AG09309 (cell line): ENCODE measurements at regions not wholly inside any gene's neighbourhood (a gene's known extent, or its start where the extent isn't known, plus 50 kb on each side); places are given as distances from the start of the nearest gene placed in this dataset.
"Not testable (repeated sequence)": the region's sequence is repeated elsewhere in the genome, so short reads cannot be mapped to it uniquely, and the experiment has no call there.

Experiments used
- DNase-seq: peaks from one replicate; pipeline ENCODE4 v3.0.0-alpha.2; 2010; ENCODE audit warnings: low read depth
- H3K4me3 ChIP-seq: 2 replicates; pipeline ENCODE4 v1.5.1; 2011; ENCODE audit warnings: mild to moderate bottlenecking, low read depth, low read length, moderate library complexity; ENCODE audit not compliant: control insufficient read depth
- TF ChIP-seq, protein P1 (sequence below): IDR thresholded peaks from 2 replicates; pipeline ENCODE4 v1.5.1; 2011; ENCODE audit warnings: mild to moderate bottlenecking, low read depth, low read length, inconsistent platforms; ENCODE audit not compliant: insufficient read depth, control insufficient read depth; ENCODE audit errors: missing control alignments

DNA sequence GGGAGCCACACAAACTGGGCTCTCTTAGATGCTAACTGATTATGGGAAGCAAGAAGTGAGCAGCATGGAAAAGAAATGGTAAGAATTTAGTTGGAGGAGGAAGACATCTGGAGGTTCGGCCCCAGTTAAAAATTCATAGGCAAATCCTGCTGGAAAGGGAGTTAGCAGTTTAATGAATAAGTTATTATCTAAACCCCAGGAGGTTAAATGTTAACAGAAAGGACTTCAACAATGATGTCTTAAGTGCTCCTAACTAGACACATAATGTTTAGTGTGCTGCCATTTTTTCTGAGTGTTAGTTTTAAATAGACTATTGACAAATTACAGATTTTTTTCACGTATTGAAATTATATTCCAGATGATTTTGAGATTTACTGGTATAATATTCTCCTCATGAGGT, 1265.3 kb upstream of the ADGRL2 start:
- DNase-seq = no peak
- TF ChIP-seq, protein P1, sequence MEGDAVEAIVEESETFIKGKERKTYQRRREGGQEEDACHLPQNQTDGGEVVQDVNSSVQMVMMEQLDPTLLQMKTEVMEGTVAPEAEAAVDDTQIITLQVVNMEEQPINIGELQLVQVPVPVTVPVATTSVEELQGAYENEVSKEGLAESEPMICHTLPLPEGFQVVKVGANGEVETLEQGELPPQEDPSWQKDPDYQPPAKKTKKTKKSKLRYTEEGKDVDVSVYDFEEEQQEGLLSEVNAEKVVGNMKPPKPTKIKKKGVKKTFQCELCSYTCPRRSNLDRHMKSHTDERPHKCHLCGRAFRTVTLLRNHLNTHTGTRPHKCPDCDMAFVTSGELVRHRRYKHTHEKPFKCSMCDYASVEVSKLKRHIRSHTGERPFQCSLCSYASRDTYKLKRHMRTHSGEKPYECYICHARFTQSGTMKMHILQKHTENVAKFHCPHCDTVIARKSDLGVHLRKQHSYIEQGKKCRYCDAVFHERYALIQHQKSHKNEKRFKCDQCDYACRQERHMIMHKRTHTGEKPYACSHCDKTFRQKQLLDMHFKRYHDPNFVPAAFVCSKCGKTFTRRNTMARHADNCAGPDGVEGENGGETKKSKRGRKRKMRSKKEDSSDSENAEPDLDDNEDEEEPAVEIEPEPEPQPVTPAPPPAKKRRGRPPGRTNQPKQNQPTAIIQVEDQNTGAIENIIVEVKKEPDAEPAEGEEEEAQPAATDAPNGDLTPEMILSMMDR = no peak
- H3K4me3 ChIP-seq = no peak overlapping the region

DNA sequence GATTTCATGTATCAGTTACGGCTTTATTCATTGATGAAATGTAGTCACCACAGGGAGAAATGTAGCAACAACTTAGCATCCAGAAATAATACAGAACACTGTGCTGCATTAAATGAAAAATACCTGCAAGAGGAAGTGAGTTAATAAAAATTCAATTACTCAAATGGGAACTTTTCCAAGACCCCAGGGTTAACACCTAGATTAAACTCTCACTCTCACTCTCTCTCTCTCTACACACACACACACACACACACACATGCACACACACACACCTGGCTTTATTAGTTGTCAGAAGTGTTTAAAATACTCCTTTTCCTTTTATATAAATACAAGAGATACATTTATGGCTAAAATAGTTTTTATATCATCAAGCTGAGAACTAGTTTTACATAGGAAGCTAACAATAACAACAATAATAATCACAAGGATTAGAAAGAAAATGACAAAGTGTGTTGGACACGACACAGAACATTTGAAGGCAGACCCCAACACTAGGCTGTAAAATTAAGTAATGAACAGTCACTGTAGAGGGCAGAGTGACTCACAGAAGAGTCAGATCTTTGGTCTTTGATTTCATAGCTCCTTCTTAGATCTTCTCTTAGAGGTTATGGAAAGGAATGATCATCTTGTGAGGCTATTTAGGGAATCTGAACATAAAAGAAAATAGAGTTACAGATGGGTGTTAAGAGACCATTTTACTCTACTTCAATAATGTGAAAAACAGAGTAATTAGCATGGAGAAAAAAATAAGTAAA, 1266.0 kb upstream of the ADGRL2 start:
- TF ChIP-seq, protein P1 = no peak
- no peak overlapping the region for H3K4me3 ChIP-seq
- no peak for DNase-seq

DNA sequence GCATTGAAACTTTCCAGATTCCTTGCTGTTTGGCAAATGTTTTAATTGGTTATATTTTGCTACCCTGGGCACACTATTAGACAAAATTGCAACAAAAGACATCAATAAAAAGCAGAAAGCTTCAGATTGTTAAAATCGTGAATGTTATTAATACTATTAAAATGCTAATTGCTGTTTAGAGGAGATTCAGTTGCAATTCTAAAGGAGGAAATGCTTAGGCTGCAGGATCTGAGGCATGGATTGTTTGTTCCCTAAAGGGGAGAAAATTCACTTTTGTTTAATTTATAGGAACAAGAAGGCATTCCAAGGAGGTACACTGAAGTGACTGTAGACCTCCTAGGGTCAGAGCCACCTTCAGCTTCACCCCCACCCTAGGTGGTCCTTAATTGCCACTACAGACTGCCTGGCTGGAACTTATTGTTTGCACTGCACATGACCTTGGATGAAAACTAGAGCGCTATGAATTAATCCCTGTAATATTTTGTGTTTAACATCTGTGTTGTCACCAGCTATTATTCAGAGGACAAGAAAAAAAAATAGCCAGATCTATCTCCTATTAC, 1266.9 kb upstream of the ADGRL2 start:
- TF ChIP-seq, protein P1 = no peak
- DNase-seq = no peak
- H3K4me3 ChIP-seq = no peak overlapping the region

DNA sequence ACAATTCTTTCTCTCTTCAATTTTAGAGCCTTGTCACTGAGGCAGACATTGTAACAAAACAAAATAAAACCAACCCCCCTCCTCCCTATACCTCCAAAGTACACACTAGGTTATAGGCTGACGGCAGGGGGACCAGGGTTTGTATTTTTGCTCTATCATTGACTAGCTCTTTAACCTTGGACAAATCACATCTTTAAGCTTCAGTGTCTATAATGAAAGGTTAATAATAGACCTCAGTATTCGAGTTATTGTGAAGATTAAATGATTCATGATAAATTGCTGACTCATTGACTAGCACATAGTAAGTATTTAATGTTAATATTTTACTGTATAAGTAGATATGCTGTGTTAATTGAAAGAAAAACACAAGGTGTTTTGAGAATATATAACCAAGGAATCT, 1267.6 kb upstream of the ADGRL2 start:
- no peak for DNase-seq
- TF ChIP-seq, protein P1 = no peak
- no peak overlapping the region for H3K4me3 ChIP-seq

DNA sequence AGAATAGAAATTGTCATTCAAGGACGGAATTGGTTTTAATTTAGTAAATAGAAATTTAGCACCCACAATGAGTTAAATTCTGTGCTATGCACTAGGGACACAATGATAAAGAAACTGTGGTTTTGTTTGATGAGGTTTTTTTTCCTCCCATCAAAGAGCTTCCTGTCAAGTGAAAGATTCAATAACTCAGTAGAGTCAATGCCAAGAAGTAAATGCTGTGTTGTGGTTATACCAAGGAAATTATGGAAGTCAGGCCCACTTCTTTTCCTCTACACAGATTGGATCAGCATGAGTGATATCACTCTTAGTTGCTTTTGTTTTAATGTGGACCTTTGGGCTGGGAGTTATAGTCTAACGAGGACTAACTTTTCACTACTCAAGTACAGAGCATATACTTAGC, 1269.6 kb upstream of the ADGRL2 start:
- TF ChIP-seq, protein P1 = no peak
- H3K4me3 ChIP-seq = no peak overlapping the region
- DNase-seq = no peak

DNA sequence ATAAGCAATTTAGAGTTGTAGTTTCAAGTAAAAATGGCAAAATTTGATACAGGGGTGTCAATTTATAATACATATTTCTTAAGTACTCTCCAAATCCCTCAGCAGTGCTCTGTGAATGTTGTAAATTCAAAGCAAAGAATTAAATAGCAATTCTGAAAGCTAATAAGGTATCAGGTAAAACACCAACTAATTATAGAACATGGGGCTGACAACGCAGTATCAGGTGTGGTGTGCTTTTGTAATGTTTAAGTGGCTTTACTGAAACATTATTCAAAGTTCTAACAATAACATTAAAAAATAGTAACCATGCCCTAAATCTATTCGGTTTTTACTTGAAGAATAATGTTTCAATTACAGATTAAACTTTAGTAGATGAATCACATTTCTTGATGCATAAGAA, 1271.2 kb upstream of the ADGRL2 start:
- DNase-seq = no peak
- no peak overlapping the region for H3K4me3 ChIP-seq
- TF ChIP-seq, protein P1 = no peak

DNA sequence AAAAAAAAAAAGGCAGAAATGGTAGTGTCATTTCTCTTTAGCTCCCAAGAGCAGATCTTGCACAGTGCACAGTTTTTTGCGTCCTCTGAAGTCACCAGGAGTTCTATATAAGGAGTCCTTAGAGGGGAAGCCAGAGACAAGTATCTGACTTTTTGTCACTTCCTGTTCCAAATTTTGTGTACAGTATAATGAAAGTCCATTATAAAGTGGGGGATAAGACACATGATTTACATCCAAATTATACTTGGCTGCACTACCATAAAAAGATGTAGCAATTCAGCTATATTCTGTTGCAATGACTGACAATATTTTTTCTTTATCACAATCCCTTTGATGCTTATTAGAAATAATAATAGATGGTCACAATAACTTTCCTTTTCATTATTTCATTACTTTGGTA, 1276.9 kb upstream of the ADGRL2 start:
- no peak for DNase-seq
- H3K4me3 ChIP-seq = no peak overlapping the region
- TF ChIP-seq, protein P1 = no peak

DNA sequence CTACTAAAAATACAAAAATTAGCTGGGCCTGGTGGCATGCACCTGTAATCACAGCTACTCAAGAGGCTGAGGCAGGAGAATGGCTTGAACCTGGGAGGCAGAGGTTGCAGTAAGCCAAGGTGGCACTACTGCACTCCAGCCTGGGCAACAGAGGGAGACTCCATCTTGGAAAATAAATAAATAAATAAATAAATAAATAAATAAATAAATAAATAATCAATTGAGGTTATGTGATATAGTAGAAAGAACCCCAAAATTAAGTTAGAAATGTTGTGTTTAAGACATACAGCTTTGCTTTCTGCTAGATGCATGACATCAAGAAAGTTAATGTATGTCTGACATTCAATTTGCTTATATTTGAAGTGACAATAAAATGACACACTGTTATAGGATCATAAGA, 1277.7 kb upstream of the ADGRL2 start:
- not testable (repeated sequence) for DNase-seq, H3K4me3 ChIP-seq
